Esophagus squamous epithelium (tissue), 5 donors: ENCODE measurements at regions not wholly inside any gene's neighbourhood (a gene's known extent, or its start where the extent isn't known, plus 50 kb on each side); places are given as distances from the start of the nearest gene placed in this dataset.
"Not testable (repeated sequence)": the region's sequence is repeated elsewhere in the genome, so short reads cannot be mapped to it uniquely, and the experiment has no call there.

Experiments used
- DNase-seq: peaks from one replicate; lab custom pipeline; 2025; lab: John Stamatoyannopoulos, UW
- H3K27ac ChIP-seq, 4 donors: fragments of 200-600 bp; sonication (generic); one replicate each; pipeline ENCODE4 v1.5.1; 2016 to 2019; ENCODE audit warnings: mild to moderate bottlenecking in 1 of 4
- H3K27me3 ChIP-seq, 4 donors: fragments of 200-600 bp; sonication (generic); 1 replicate in 3 of 4; 2 replicates in 1 of 4; pipeline versions ENCODE4 v1.5.1 to v1.6.0; 2017 to 2021; ENCODE audit warnings: antibody characterized with exemption in 1 of 4
- H3K36me3 ChIP-seq, 3 donors: fragments of 200-600 bp; sonication (generic); one replicate each; pipeline ENCODE4 v1.5.1; 2016 to 2019
- H3K4me1 ChIP-seq, 3 donors: fragments of 200-600 bp; sonication (generic); one replicate each; pipeline ENCODE4 v1.5.1; 2017 to 2019
- H3K4me3 ChIP-seq, 4 donors: fragments of 200-600 bp; sonication (generic); 1 replicate in 3 of 4; 2 replicates in 1 of 4; pipeline ENCODE4 v1.5.1; 2016 to 2019; ENCODE audit warnings: mild to moderate bottlenecking in 2 of 4, moderate library complexity in 1 of 4
- H3K9me3 ChIP-seq, 3 donors: fragments of 200-600 bp; sonication (generic); one replicate each; pipeline ENCODE4 v1.5.1; 2016 to 2019
- CTCF ChIP-seq, 6 experiments: fragments of 450-650 bp in 4 of 6; fragments of 200-600 bp in 2 of 6; sonication (generic) in 2 of 6; IDR thresholded peaks; one replicate each; pipeline ENCODE4 v1.5.1; 2016 to 2019; ENCODE audit warnings: antibody characterized with exemption in 6 of 6, mild to moderate bottlenecking in 4 of 6, moderate library complexity in 4 of 6
- POLR2A ChIP-seq, 4 donors: fragments of 450-650 bp; IDR thresholded peaks; one replicate each; pipeline ENCODE4 v1.6.1; 2017; ENCODE audit warnings: antibody characterized with exemption in 4 of 4, mild to moderate bottlenecking in 4 of 4, moderate library complexity in 3 of 4
- WGBS, 2 donors: methylation state at CpG; one replicate each; pipeline ENCODE4 v1.1.5; 2018; 5-methylcytosine and 5-hydroxymethylcytosine counted together
- intact Hi-C: fragments of 100-400 bp; cut with DNase I; formaldehyde crosslinking; loops from one replicate; pipeline ENCODE4 v1.15.0; 2022
- donor health status: DM: yes; HTN: yes; CAD: no.

DNA sequence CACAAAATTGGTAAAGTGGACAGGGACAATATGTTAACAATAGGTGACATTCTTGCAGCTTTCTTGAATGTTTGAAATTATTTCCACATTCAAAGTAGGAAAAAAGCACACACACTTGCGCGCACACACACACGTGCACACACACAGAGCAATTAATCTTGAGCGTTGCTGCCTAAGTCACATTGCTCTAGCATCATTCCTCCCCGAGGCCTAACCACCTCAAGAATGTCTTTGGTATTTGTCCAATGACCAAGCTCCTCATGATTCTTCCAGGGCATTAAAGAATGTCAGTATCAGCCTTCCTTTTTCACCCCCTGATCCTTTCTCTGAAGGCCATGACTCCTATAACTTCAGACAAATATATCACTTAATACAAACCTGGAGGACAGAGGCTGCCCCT is 198.1 kb downstream of the NPR3 start:
- intact Hi-C loops = no loop called here
- no peak for DNase-seq
- no peaks in the 10 kb centered on the region for H3K9me3 ChIP-seq
- no peak overlapping the region for H3K4me3 ChIP-seq
- no peaks in the 10 kb centered on the region for H3K36me3 ChIP-seq
- H3K27me3 ChIP-seq = no peaks in the 10 kb centered on the region
- no peak for TF ChIP-seq CTCF (IDR thresholded peaks at IDR 0.05)
- no peak for TF ChIP-seq POLR2A (IDR thresholded peaks at IDR 0.05)
- whole genome bisulfite sequencing, 2 donors = 79 to 91% methylated on average over 5 of the region's 5 CpGs
- H3K27ac ChIP-seq = no peak overlapping the region
- no peaks in the 10 kb centered on the region for H3K4me1 ChIP-seq

DNA sequence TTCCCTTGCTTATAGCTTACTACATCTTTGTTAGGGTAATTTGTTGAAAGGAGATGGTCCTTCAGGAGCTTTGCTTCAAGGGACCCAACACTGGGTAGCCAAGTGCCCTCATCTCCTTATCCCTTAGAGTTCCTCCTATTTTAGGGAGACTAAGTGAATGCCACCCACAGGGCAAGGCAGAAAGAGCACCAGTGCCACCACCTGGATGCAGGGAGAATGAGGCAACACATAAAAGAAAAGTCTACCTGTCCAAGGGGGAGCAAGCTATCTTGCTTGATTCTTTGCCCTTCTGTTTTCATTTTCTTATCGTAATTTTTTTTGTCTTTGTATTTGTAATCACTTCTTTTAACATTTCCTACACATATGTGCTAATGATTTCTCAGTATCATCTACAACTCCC is 205.5 kb downstream of the NPR3 start:
- H3K27ac ChIP-seq = no peak overlapping the region
- H3K4me1 ChIP-seq = no peaks in the 10 kb centered on the region
- TF ChIP-seq POLR2A (IDR thresholded peaks at IDR 0.05) (no peak), CTCF (IDR thresholded peaks at IDR 0.05) (peak in 5 of 6 experiments; percentile 41 to 80 (median 59))
- WGBS, 2 donors = 11 to 26% methylated on average over 1 of the region's 1 CpG
- intact Hi-C loops = loop anchor here (10.0 kb wide), 1 partner anchor 212 kb away; no protein-coding TSS in a partner anchor
- DNase-seq = no peak
- H3K9me3 ChIP-seq = no peaks in the 10 kb centered on the region
- H3K4me3 ChIP-seq = no peak overlapping the region
- H3K27me3 ChIP-seq = no peaks in the 10 kb centered on the region
- no peaks in the 10 kb centered on the region for H3K36me3 ChIP-seq

- peaks cover 0 to 4% (median 0%) of the 10 kb centered on the region in 3 donors for H3K4me1 ChIP-seq
- 90 to 92% methylated on average over 2 of the region's 2 CpGs for whole genome bisulfite sequencing, 2 donors
- no peak overlapping the region for H3K27ac ChIP-seq
- DNase-seq = no peak
- H3K36me3 ChIP-seq = no peaks in the 10 kb centered on the region
- no peak overlapping the region for H3K4me3 ChIP-seq
- intact Hi-C loops = no loop called here
- no peaks in the 10 kb centered on the region for H3K27me3 ChIP-seq
- TF ChIP-seq POLR2A (IDR thresholded peaks at IDR 0.05) (no peak), CTCF (IDR thresholded peaks at IDR 0.05) (no peak)
- no peaks in the 10 kb centered on the region for H3K9me3 ChIP-seq
Measured at GRCh38 chr5:32928761-32929160, 217.6 kb downstream of the NPR3 start.

DNA sequence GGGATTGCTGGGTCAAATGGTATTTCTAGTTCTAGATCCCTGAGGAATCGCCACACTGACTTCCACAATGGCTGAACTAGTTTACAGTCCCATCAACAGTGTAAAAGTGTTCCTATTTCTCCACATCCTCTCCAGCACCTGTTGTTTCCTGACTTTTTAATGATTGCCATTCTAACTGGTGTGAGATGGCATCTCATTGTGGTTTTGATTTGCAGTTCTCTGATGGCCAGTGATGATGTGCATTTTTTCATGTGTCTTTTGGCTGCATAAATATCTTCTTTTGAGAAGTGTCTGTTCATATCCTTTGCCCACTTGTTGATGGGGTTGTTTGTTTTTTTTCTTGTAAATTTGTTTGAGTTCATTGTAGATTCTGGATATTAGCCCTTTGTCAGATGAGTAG is 220.3 kb downstream of the NPR3 start:
- H3K4me3 ChIP-seq, H3K36me3 ChIP-seq, H3K27ac ChIP-seq, H3K9me3 ChIP-seq, DNase-seq, H3K27me3 ChIP-seq, intact Hi-C loops: not testable (repeated sequence)
- WGBS, 2 donors = 75 to 85% methylated on average over 1 of the region's 1 CpG
- peaks cover 0 to 26% (median 6%) of the 10 kb centered on the region in 3 donors for H3K4me1 ChIP-seq

- no peaks in the 10 kb centered on the region for H3K9me3 ChIP-seq
- DNase-seq = no peak
- no peak overlapping the region for H3K27ac ChIP-seq
- H3K36me3 ChIP-seq = no peaks in the 10 kb centered on the region
- intact Hi-C loops = no loop called here
- H3K4me3 ChIP-seq = no peak overlapping the region
- no peaks in the 10 kb centered on the region for H3K27me3 ChIP-seq
- TF ChIP-seq POLR2A (IDR thresholded peaks at IDR 0.05) = no peak
- TF ChIP-seq CTCF (IDR thresholded peaks at IDR 0.05) = no peak
- 56 to 60% methylated on average over 4 of the region's 4 CpGs for WGBS, 2 donors
- H3K4me1 ChIP-seq = peaks cover 0 to 26% (median 6%) of the 10 kb centered on the region in 3 donors
Measured at GRCh38 chr5:32932241-32932935, 221.3 kb downstream of the NPR3 start.
